ENCODE measurements at regions not wholly inside any gene's neighbourhood (a gene's known extent, or its start where the extent isn't known, plus 50 kb on each side); places are given as distances from the start of the nearest gene placed in this dataset.
"Not testable (repeated sequence)": the region's sequence is repeated elsewhere in the genome, so short reads cannot be mapped to it uniquely, and the experiment has no call there.

DNA sequence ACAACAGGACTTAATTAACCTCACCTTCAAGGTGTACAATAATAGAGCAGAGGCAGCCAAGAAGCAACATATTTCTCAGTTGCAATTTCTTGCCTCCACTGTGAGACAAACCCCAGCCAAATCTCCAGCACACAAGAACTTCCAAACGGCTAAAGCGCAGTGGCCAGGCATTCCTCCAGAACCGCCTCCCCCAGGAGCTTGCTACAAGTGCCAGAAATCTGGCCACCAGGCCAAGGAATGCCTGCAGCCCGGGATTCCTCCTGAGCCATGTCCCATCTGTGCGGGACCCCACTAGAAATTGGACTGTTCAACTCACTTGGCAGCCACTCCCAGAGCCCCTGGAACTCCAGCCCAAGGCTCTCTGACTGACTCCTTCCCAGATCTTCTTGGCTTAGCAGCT is 73.9 kb upstream of the FAM90A26 start:
- TF ChIP-seq, protein P1, sequence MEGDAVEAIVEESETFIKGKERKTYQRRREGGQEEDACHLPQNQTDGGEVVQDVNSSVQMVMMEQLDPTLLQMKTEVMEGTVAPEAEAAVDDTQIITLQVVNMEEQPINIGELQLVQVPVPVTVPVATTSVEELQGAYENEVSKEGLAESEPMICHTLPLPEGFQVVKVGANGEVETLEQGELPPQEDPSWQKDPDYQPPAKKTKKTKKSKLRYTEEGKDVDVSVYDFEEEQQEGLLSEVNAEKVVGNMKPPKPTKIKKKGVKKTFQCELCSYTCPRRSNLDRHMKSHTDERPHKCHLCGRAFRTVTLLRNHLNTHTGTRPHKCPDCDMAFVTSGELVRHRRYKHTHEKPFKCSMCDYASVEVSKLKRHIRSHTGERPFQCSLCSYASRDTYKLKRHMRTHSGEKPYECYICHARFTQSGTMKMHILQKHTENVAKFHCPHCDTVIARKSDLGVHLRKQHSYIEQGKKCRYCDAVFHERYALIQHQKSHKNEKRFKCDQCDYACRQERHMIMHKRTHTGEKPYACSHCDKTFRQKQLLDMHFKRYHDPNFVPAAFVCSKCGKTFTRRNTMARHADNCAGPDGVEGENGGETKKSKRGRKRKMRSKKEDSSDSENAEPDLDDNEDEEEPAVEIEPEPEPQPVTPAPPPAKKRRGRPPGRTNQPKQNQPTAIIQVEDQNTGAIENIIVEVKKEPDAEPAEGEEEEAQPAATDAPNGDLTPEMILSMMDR (IDR thresholded peaks at IDR 0.05; ENCODE audit: insufficient read depth, low read length), result not testable (repeated sequence)
- TF ChIP-seq POLR2AphosphoS5 (IDR thresholded peaks at IDR 0.05; ENCODE audit: low read depth), result not testable (repeated sequence)

Data from HL-60 (cell line).